Activated CD8-positive, alpha-beta memory T cell treated with anti-CD3 and anti-CD28 coated beads for 36 hours (primary cell): ENCODE measurements at regions not wholly inside any gene's neighbourhood (a gene's known extent, or its start where the extent isn't known, plus 50 kb on each side); places are given as distances from the start of the nearest gene placed in this dataset.

Experiments used
- CTCF ChIA-PET: fragments of 350-600 bp; sonication (Branson Sonifier 250); formaldehyde crosslinking; loops from one replicate; lab custom pipeline; 2021; ENCODE audit warnings: antibody characterized with exemption; lab: Charles Lee
- POLR2A ChIA-PET: fragments of 350-600 bp; sonication (Branson Sonifier 250); formaldehyde crosslinking; loops from one replicate; lab custom pipeline; 2021; ENCODE audit warnings: antibody characterized with exemption; lab: Charles Lee

DNA sequence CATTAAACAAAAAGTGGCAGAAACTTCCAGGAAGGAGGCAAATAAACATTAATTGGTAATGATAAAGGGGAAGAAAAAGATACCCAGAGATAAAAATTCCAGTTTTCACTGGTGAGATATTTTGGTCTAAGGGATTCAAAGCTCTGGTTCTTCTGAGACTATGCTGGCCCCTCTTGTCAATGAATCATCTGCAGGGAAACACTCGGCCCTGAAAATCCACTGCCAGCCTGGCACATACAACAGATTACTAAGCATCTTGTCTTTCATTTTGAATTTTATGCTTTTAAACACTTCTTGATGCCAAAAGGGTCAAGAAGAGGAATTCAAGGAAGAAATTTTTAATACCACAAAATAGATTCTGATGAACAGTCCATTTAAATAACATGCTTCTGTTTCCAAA lies 1603.8 kb upstream of the ZEB2 start:
- POLR2A ChIA-PET, result no interaction called here
- CTCF ChIA-PET, result no interaction called here

- ChIA-PET CTCF (no interaction called here), POLR2A (no interaction called here)
Measured at GRCh38 chr2:146123256-146123655, 1603.3 kb upstream of the ZEB2 start.

GRCh38 chr2:146119586-146119985 lies 1599.7 kb upstream of the ZEB2 start:
- POLR2A ChIA-PET, result no interaction called here
- CTCF ChIA-PET, result no interaction called here

- ChIA-PET POLR2A (no interaction called here), CTCF (no interaction called here)
Measured at GRCh38 chr2:146108993-146109392, 1589.1 kb upstream of the ZEB2 start.

- CTCF ChIA-PET, result no interaction called here
- POLR2A ChIA-PET, result no interaction called here
Measured at GRCh38 chr2:146094185-146094584, 1574.3 kb upstream of the ZEB2 start.

GRCh38 chr2:146081459-146081858 lies 1561.5 kb upstream of the ZEB2 start:
- ChIA-PET POLR2A (no interaction called here), CTCF (no interaction called here)

GRCh38 chr2:146080925-146081324 lies 1561.0 kb upstream of the ZEB2 start:
- ChIA-PET POLR2A (no interaction called here), CTCF (no interaction called here)

DNA sequence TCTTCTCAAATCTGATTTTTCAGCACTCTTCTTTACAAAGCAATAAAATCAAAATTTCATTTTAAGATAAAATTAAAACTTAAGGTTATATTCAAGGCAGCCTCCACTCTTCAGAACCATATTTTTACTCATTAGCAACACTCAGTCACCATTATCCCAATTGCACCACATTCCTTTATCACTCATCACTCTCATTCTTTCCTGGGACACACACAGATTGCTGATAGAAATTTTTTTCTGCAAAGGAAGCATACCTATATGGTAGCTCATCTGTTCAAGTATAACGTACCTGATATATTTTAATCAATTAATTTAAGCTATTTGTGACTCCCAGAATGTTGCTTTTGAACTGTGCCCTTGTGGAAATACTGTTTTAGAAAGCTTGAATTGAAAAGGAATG lies 1559.3 kb upstream of the ZEB2 start:
- POLR2A ChIA-PET, result no interaction called here
- CTCF ChIA-PET, result no interaction called here

GRCh38 chr2:146077156-146077555 lies 1557.2 kb upstream of the ZEB2 start:
- CTCF ChIA-PET, result no interaction called here
- POLR2A ChIA-PET, result no interaction called here

- POLR2A ChIA-PET, result no interaction called here
- CTCF ChIA-PET, result no interaction called here
Measured at GRCh38 chr2:146068051-146068450, 1548.1 kb upstream of the ZEB2 start.

DNA sequence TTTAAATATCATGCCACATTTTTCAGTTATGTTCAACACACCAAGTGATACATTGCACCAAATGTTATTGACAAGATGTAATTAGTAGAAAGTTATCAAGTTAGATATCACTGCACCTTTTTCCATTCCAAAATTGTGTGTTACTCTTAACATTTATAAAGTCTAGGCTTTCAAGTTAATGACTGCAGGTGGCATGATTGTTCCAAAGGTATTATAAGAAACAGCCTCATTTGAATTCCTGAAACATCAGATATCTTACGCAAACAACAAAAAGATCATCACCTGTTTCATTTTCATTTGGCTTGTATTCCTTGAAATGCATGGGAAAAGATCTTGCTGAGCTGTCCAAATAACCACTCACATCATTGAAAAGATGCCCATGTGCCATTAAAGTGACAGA lies 1528.2 kb upstream of the ZEB2 start:
- CTCF ChIA-PET, result no interaction called here

DNA sequence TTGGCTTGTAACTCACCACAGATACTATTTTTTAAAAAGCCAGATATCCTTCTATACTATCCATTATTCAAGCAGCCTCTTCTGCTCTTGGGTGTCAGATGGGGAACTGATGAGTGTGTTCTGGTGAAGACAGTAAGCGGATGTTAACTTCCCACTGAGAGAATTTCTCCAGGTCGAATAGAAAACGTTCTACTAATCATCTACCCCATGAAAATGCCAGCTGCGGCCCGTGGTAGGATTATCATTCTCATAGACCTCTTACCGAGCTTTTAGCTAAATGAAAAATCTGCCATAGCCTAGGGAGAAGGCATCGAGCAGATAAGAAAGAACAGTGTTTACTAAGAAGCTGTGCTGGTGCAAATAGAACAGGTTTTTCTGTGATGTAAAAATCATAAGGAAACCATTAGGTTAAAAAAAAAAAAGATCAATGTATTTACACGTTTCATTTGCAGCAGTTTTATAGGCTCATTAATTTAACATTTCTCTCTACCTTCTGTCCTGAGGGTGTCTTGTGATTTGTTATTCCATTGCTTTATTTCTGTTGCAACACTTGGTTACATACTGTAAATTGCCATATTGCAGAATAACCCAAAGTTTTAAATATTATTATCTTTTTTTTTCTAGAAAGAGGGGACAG lies 1521.5 kb upstream of the ZEB2 start:
- ChIA-PET CTCF (no interaction called here), POLR2A (no interaction called here)

More for the DNA sequence above, 1528.2 kb upstream of the ZEB2 start:
- POLR2A ChIA-PET, result no interaction called here

DNA sequence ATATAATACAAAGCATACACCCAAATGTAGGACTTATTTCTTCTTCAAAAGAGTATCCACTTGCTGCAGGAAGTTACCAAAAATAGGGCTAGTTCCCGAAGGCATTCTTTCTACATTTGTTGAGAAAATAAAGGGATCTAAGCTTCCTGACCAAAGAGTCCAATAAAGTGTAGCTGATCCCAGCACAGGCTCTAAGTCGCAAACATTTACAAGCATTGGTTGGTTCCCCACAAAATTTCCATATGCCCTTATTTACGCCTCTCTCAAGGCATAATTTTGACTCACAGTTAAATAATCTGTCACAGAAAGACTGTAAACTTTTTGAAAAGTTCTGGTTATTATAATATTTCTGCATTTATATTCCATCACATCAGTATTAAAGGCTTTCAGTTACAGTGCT lies 1520.1 kb upstream of the ZEB2 start:
- POLR2A ChIA-PET, result no interaction called here
- CTCF ChIA-PET, result no interaction called here

GRCh38 chr2:146038014-146038413 lies 1518.1 kb upstream of the ZEB2 start:
- POLR2A ChIA-PET, result no interaction called here
- CTCF ChIA-PET, result no interaction called here

DNA sequence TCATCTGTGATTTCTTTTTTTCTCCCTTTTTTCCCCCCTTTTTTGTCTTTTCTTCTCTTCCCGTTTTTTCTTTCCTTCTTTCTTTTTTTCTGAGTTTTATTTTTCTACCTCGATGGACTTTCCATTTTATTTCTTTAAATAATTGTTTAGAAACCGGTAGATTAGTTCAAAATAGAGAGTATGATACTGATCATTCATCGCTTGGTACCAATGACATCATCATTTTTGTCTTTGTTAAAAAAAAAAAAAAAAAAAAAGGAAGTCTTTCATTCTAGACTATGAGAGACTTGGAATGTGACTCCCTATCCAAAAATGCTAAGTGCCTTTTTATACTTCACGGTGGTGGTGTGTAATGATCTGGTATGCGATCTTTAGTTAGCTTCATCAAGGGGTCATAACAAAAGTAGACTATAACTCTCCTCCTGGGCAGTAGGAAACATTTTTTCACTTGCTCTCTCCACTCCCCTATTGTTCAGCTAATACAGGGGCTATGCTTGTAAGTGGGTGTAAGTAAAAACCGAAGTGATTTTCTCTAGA lies 1517.5 kb upstream of the ZEB2 start:
- POLR2A ChIA-PET, result no interaction called here
- CTCF ChIA-PET, result interaction anchor here (0.6 kb wide), 1 partner anchor 144 kb away, joined by 5 read pairs; no protein-coding TSS in a partner anchor

DNA sequence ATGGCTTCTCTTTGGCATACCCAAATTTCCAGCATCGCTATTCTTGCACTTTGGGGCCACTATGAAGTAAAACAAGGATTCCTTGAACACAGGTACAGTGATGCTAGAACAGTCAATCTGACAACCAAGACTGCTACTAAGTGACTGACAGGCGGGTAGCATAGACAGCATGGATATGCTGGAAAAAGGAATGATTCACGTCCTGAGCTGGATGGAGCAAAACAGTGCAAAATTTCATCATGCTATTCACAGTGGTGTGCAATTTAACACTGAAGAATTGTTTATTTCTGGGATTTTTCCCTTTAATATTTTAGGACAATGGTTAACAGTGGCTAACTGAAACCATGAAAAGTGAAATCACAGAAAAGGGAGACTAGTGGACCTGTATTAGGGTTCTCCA lies 1511.2 kb upstream of the ZEB2 start:
- CTCF ChIA-PET, result no interaction called here
- POLR2A ChIA-PET, result no interaction called here

- CTCF ChIA-PET, result no interaction called here
- POLR2A ChIA-PET, result no interaction called here
Measured at GRCh38 chr2:146027156-146027555, 1507.2 kb upstream of the ZEB2 start.

GRCh38 chr2:146025519-146025918 lies 1505.6 kb upstream of the ZEB2 start:
- POLR2A ChIA-PET, result no interaction called here
- CTCF ChIA-PET, result no interaction called here

GRCh38 chr2:146024212-146024743 lies 1504.4 kb upstream of the ZEB2 start:
- ChIA-PET CTCF (no interaction called here), POLR2A (no interaction called here)

- CTCF ChIA-PET, result no interaction called here
Measured at GRCh38 chr2:146004462-146004861, 1484.5 kb upstream of the ZEB2 start.

GRCh38 chr2:146003337-146003736 lies 1483.4 kb upstream of the ZEB2 start:
- POLR2A ChIA-PET, result no interaction called here
- CTCF ChIA-PET, result no interaction called here

More at GRCh38 chr2:146004462-146004861, 1484.5 kb upstream of the ZEB2 start:
- POLR2A ChIA-PET, result no interaction called here

DNA sequence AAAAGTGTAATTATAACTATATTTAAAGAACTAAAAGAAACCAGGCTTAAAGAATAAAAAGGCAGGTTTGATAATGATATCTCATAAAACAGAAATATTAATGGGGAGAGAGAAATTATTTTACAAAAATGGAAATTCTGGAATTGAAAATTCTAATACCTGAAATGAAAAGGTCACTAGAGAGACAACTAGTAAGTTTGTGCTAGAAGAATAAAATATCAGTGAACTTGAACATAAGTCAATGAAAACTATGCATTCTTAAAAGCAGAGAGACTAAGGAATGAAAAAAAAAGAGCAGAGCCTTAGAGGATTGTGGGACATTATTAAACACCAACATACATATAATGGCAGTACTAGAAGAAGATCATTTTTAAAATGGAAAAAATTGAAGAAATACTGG lies 1475.0 kb upstream of the ZEB2 start:
- ChIA-PET CTCF (no interaction called here), POLR2A (no interaction called here)
